Breast epithelium (tissue), 3 donors: ENCODE measurements at regions not wholly inside any gene's neighbourhood (a gene's known extent, or its start where the extent isn't known, plus 50 kb on each side); places are given as distances from the start of the nearest gene placed in this dataset.

Source experiments
- POLR2A ChIP-seq: fragments of 450-650 bp; IDR thresholded peaks from one replicate; pipeline ENCODE4 v1.6.1; 2016; ENCODE audit warnings: antibody characterized with exemption, mild to moderate bottlenecking, moderate library complexity
- TF ChIP-seq, protein P1 (sequence below), 3 donors: fragments of 450-650 bp; IDR thresholded peaks; one replicate each; pipeline ENCODE4 v1.5.1; 2016 to 2017; ENCODE audit warnings: antibody characterized with exemption in 3 of 3, mild to moderate bottlenecking in 3 of 3, moderate library complexity in 3 of 3

GRCh38 chr9:19650312-19650711 is 138.5 kb downstream of the SLC24A2 start:
- TF ChIP-seq, protein P1, sequence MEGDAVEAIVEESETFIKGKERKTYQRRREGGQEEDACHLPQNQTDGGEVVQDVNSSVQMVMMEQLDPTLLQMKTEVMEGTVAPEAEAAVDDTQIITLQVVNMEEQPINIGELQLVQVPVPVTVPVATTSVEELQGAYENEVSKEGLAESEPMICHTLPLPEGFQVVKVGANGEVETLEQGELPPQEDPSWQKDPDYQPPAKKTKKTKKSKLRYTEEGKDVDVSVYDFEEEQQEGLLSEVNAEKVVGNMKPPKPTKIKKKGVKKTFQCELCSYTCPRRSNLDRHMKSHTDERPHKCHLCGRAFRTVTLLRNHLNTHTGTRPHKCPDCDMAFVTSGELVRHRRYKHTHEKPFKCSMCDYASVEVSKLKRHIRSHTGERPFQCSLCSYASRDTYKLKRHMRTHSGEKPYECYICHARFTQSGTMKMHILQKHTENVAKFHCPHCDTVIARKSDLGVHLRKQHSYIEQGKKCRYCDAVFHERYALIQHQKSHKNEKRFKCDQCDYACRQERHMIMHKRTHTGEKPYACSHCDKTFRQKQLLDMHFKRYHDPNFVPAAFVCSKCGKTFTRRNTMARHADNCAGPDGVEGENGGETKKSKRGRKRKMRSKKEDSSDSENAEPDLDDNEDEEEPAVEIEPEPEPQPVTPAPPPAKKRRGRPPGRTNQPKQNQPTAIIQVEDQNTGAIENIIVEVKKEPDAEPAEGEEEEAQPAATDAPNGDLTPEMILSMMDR (IDR thresholded peaks at IDR 0.05): no peak
- TF ChIP-seq POLR2A: no peak
